GM12878 (cell line): ENCODE measurements at regions not wholly inside any gene's neighbourhood (a gene's known extent, or its start where the extent isn't known, plus 50 kb on each side); places are given as distances from the start of the nearest gene placed in this dataset.

Source experiments
- CBX3 ChIP-seq: fragments of 200-600 bp; sonication (generic); IDR thresholded peaks from 2 replicates; pipeline ENCODE4 v1.6.1; 2016; ENCODE audit warnings: low read depth, borderline replicate concordance
- HDAC2 ChIP-seq: fragments of 200-600 bp; sonication (generic); IDR thresholded peaks from 2 replicates; pipeline ENCODE4 v1.6.1; 2017
- HDGF ChIP-seq: fragments of 450-650 bp; IDR thresholded peaks from 2 replicates; pipeline ENCODE4 v1.6.1; 2016; ENCODE audit warnings: antibody characterized with exemption
- MYB ChIP-seq: fragments of 150-350 bp; IDR thresholded peaks from 2 replicates; pipeline ENCODE4 v1.6.1; 2014; ENCODE audit warnings: mild to moderate bottlenecking, low read depth, low read length, borderline replicate concordance
- RB1 ChIP-seq: fragments of 450-650 bp; formaldehyde crosslinking; IDR thresholded peaks from 2 replicates; pipeline ENCODE4 v1.6.1; 2017; ENCODE audit warnings: mild to moderate bottlenecking, borderline replicate concordance
- ZBTB11 ChIP-seq: fragments of 450-650 bp; formaldehyde crosslinking; IDR thresholded peaks from 2 replicates; pipeline ENCODE4 v1.5.0; 2022; ENCODE audit warnings: mild to moderate bottlenecking, missing genetic modification characterization
- TF ChIP-seq, protein P1 (sequence below): fragments of 450-650 bp; formaldehyde crosslinking; IDR thresholded peaks from 2 replicates; pipeline ENCODE4 v1.4.0; 2022; ENCODE audit warnings: mild to moderate bottlenecking, moderate library complexity

DNA sequence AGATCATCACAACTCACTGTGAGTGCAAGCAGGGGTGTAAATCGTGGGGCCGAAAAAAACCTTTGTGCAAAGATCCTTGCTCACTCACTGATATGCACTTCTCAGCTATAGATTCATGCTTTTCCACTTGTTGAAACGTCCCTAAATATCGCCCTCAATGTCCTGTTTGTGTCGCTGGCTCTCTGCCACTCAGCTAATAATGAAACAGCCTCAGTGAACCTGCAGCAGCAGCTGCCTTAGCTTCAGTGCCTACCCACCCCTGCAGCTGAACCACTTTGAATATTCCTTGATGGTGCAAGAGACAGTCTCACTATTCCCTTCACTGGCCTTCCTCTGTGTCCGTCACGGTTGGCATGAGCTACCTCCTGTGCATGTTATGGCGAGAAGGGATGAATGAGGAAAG is 128.9 kb upstream of the NAA20 start (continued):
- TF ChIP-seq ZBTB11 (CRISPR knock-in tag): no peak
- TF ChIP-seq RB1: no peak
- TF ChIP-seq HDGF: no peak
- TF ChIP-seq, protein P1, sequence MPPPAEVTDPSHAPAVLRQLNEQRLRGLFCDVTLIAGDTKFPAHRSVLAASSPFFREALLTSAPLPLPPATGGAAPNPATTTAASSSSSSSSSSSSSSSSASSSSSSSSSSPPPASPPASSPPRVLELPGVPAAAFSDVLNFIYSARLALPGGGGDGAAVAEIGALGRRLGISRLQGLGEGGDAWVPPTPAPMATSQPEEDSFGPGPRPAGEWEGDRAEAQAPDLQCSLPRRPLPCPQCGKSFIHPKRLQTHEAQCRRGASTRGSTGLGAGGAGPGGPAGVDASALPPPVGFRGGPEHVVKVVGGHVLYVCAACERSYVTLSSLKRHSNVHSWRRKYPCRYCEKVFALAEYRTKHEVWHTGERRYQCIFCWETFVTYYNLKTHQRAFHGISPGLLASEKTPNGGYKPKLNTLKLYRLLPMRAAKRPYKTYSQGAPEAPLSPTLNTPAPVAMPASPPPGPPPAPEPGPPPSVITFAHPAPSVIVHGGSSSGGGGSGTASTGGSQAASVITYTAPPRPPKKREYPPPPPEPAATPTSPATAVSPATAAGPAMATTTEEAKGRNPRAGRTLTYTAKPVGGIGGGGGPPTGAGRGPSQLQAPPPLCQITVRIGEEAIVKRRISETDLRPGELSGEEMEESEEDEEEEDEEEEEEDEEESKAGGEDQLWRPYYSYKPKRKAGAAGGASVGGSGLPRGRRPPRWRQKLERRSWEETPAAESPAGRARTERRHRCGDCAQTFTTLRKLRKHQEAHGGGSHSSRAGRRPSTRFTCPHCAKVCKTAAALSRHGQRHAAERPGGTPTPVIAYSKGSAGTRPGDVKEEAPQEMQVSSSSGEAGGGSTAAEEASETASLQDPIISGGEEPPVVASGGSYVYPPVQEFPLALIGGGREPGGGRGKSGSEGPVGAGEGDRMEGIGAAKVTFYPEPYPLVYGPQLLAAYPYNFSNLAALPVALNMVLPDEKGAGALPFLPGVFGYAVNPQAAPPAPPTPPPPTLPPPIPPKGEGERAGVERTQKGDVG (CRISPR knock-in tag): no peak
- TF ChIP-seq CBX3: no peak
- no peak for TF ChIP-seq HDAC2
- no peak for TF ChIP-seq MYB
